ENCODE measurements at regions not wholly inside any gene's neighbourhood (a gene's known extent, or its start where the extent isn't known, plus 50 kb on each side); places are given as distances from the start of the nearest gene placed in this dataset.

- no peak for TF ChIP-seq EZH2 (IDR thresholded peaks at IDR 0.05; ENCODE audit: low read length)
- TF ChIP-seq, protein P1, sequence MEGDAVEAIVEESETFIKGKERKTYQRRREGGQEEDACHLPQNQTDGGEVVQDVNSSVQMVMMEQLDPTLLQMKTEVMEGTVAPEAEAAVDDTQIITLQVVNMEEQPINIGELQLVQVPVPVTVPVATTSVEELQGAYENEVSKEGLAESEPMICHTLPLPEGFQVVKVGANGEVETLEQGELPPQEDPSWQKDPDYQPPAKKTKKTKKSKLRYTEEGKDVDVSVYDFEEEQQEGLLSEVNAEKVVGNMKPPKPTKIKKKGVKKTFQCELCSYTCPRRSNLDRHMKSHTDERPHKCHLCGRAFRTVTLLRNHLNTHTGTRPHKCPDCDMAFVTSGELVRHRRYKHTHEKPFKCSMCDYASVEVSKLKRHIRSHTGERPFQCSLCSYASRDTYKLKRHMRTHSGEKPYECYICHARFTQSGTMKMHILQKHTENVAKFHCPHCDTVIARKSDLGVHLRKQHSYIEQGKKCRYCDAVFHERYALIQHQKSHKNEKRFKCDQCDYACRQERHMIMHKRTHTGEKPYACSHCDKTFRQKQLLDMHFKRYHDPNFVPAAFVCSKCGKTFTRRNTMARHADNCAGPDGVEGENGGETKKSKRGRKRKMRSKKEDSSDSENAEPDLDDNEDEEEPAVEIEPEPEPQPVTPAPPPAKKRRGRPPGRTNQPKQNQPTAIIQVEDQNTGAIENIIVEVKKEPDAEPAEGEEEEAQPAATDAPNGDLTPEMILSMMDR (optimal IDR thresholded peaks at IDR 0.05 in 1 of 3, IDR thresholded peaks at IDR 0.05 in 1 of 3, conservative IDR thresholded peaks at IDR 0.05 in 1 of 3; ENCODE audit: extremely low read depth in 1 of 3, insufficient read depth in 2 of 3, low read length in 3 of 3) = peak in 1 of 3 experiments; percentile 36
- Histone ChIP-seq H3K27ac (ENCODE audit: control insufficient read depth, insufficient read depth, low read length) (no peak overlapping the region), H3K9me1 (ENCODE audit: control insufficient read depth, extremely low read depth, insufficient read depth, low read length) (no peaks in the 10 kb centered on the region), H3K36me3 (ENCODE audit: control insufficient read depth in 2 of 2, extremely low read depth in 1 of 2, insufficient read depth in 2 of 2, low read length in 2 of 2) (no peaks in the 10 kb centered on the region), H3K4me2 (ENCODE audit: control insufficient read depth, extremely low read depth, insufficient read depth, low read depth, low read length) (no peak overlapping the region), H2AFZ (ENCODE audit: control insufficient read depth, low read length) (no peak overlapping the region), H3K9me3 (ENCODE audit: control insufficient read depth, low read depth, low read length) (no peaks in the 10 kb centered on the region), H3K4me1 (ENCODE audit: control insufficient read depth, extremely low read depth, insufficient read depth, low read length) (no peaks in the 10 kb centered on the region), H3K4me3 (ENCODE audit: control insufficient read depth in 2 of 3, extremely low read depth in 1 of 3, insufficient read depth in 2 of 3, low read depth in 1 of 3, low read length in 3 of 3) (no peak overlapping the region), H3K79me2 (ENCODE audit: control insufficient read depth, insufficient read depth, low read length) (no peaks in the 10 kb centered on the region), H4K20me1 (ENCODE audit: control insufficient read depth, extremely low read depth, insufficient read depth, low read length) (no peaks in the 10 kb centered on the region), H3K27me3 (ENCODE audit: control insufficient read depth, extremely low read depth, insufficient read depth, low read length) (no peaks in the 10 kb centered on the region), H3K9ac (ENCODE audit: control insufficient read depth, extremely low read depth, insufficient read depth, low read length) (no peak overlapping the region)
- FAIRE-seq = no peak
- no peak for DNase-seq (ENCODE audit: low read depth, low spot score)
- dilution Hi-C loops (cut with MboI; ENCODE audit: extremely low pct_ligation_motif_present, low sequenced_read_pairs) = no loop called here
Observed at GRCh38 chr4:170750519-170750918, 660.8 kb upstream of the AADAT start.

GRCh38 chr4:170748975-170749374, 659.2 kb upstream of the AADAT start:
- H3K27me3 ChIP-seq (ENCODE audit: control insufficient read depth, extremely low read depth, insufficient read depth, low read length) = no peaks in the 10 kb centered on the region
- H3K36me3 ChIP-seq (ENCODE audit: control insufficient read depth in 2 of 2, extremely low read depth in 1 of 2, insufficient read depth in 2 of 2, low read length in 2 of 2) = no peaks in the 10 kb centered on the region
- H3K27ac ChIP-seq (ENCODE audit: control insufficient read depth, insufficient read depth, low read length) = no peak overlapping the region
- H2AFZ ChIP-seq (ENCODE audit: control insufficient read depth, low read length) = no peak overlapping the region
- H3K79me2 ChIP-seq (ENCODE audit: control insufficient read depth, insufficient read depth, low read length) = no peaks in the 10 kb centered on the region
- H3K9me1 ChIP-seq (ENCODE audit: control insufficient read depth, extremely low read depth, insufficient read depth, low read length) = no peaks in the 10 kb centered on the region
- TF ChIP-seq, protein P1 (optimal IDR thresholded peaks at IDR 0.05 in 1 of 3, IDR thresholded peaks at IDR 0.05 in 1 of 3, conservative IDR thresholded peaks at IDR 0.05 in 1 of 3; ENCODE audit: extremely low read depth in 1 of 3, insufficient read depth in 2 of 3, low read length in 3 of 3) = no peak
- no peak for TF ChIP-seq EZH2 (IDR thresholded peaks at IDR 0.05; ENCODE audit: low read length)
- dilution Hi-C loops (cut with MboI; ENCODE audit: extremely low pct_ligation_motif_present, low sequenced_read_pairs) = no loop called here
- no peak overlapping the region for H3K4me2 ChIP-seq (ENCODE audit: control insufficient read depth, extremely low read depth, insufficient read depth, low read depth, low read length)
- no peaks in the 10 kb centered on the region for H4K20me1 ChIP-seq (ENCODE audit: control insufficient read depth, extremely low read depth, insufficient read depth, low read length)
- H3K4me1 ChIP-seq (ENCODE audit: control insufficient read depth, extremely low read depth, insufficient read depth, low read length) = no peaks in the 10 kb centered on the region
- FAIRE-seq (no peak), DNase-seq (ENCODE audit: low read depth, low spot score) (no peak)
- no peak overlapping the region for H3K9ac ChIP-seq (ENCODE audit: control insufficient read depth, extremely low read depth, insufficient read depth, low read length)
- H3K9me3 ChIP-seq (ENCODE audit: control insufficient read depth, low read depth, low read length) = no peaks in the 10 kb centered on the region
- H3K4me3 ChIP-seq (ENCODE audit: control insufficient read depth in 2 of 3, extremely low read depth in 1 of 3, insufficient read depth in 2 of 3, low read depth in 1 of 3, low read length in 3 of 3) = no peak overlapping the region
